CD14-positive monocyte (primary cell): ENCODE measurements at regions not wholly inside any gene's neighbourhood (a gene's known extent, or its start where the extent isn't known, plus 50 kb on each side); places are given as distances from the start of the nearest gene placed in this dataset.

Experiments
- DNase-seq, 3 donors: peaks; one replicate each; pipeline ENCODE4 v3.0.0-alpha.2; 2011 to 2022
- H2AFZ ChIP-seq: 2 replicates; pipeline ENCODE4 v1.6.0; 2012; ENCODE audit warnings: mild to moderate bottlenecking, low read depth, low read length, inconsistent platforms; ENCODE audit not compliant: insufficient read depth, poor library complexity, severe bottlenecking
- H3K27ac ChIP-seq, 2 donors: 1 replicate in 1 of 2; 2 replicates in 1 of 2; pipeline ENCODE4 v1.5.1; 2012 to 2013; ENCODE audit warnings: low read length in 2 of 2, control low read depth in 1 of 2, inconsistent platforms in 1 of 2, low read depth in 1 of 2, mild to moderate bottlenecking in 1 of 2
- H3K27me3 ChIP-seq, 2 donors: one replicate each; pipeline versions ENCODE4 v1.6.0 to v1.6.1; 2011 to 2013; ENCODE audit warnings: low read length in 2 of 2; ENCODE audit not compliant: control insufficient read depth in 2 of 2, insufficient read depth in 2 of 2
- H3K36me3 ChIP-seq, 2 donors: replicated peaks in 1 of 2; 1 replicate in 1 of 2; 2 replicates in 1 of 2; pipeline versions ENCODE4 v1.5.1 to v1.6.1; 2012 to 2013; ENCODE audit warnings: low read length in 2 of 2, control low read depth in 1 of 2, inconsistent platforms in 1 of 2, mild to moderate bottlenecking in 1 of 2; ENCODE audit not compliant: insufficient read depth in 2 of 2, control insufficient read depth in 1 of 2
- H3K4me1 ChIP-seq, 2 donors: 1 replicate in 1 of 2; 2 replicates in 1 of 2; pipeline versions ENCODE4 v1.5.1 to v1.6.1; 2012 to 2013; ENCODE audit warnings: low read length in 2 of 2, control low read depth in 1 of 2, inconsistent platforms in 1 of 2, mild to moderate bottlenecking in 1 of 2, moderate library complexity in 1 of 2; ENCODE audit not compliant: insufficient read depth in 2 of 2, control insufficient read depth in 1 of 2
- H3K4me2 ChIP-seq: replicated peaks from 2 replicates; pipeline ENCODE3; 2012; ENCODE audit warnings: low read length, moderate library complexity, mild to moderate bottlenecking; ENCODE audit not compliant: poor library complexity, severe bottlenecking; ENCODE audit errors: extremely low read depth
- H3K4me3 ChIP-seq, 3 experiments: fragments of 200-600 bp in 1 of 3; sonication (generic) in 1 of 3; replicated peaks in 1 of 3; 1 replicate in 2 of 3; 2 replicates in 1 of 3; pipeline ENCODE4 v1.5.1; 2011 to 2013; ENCODE audit warnings: low read length in 3 of 3, mild to moderate bottlenecking in 3 of 3, control low read depth in 2 of 3, low read depth in 2 of 3, inconsistent platforms in 1 of 3, moderate library complexity in 1 of 3
- H3K79me2 ChIP-seq: 2 replicates; pipeline ENCODE4 v1.6.0; 2012; ENCODE audit warnings: mild to moderate bottlenecking, control low read depth, inconsistent platforms, low read length, moderate library complexity; ENCODE audit not compliant: insufficient read depth
- H3K9ac ChIP-seq: 2 replicates; pipeline ENCODE4 v1.6.0; 2017; ENCODE audit warnings: low read length, mild to moderate bottlenecking; ENCODE audit not compliant: insufficient read depth, poor library complexity, severe bottlenecking
- H3K9me3 ChIP-seq, 2 donors: replicated peaks in 1 of 2; 1 replicate in 1 of 2; 2 replicates in 1 of 2; pipeline versions ENCODE4 v1.5.1 to v1.6.1; 2012 to 2013; ENCODE audit warnings: low read length in 2 of 2, control low read depth in 1 of 2; ENCODE audit not compliant: control insufficient read depth in 1 of 2, insufficient read depth in 1 of 2
- H4K20me1 ChIP-seq: 2 replicates; pipeline ENCODE4 v1.6.0; 2012; ENCODE audit warnings: mild to moderate bottlenecking, low read length, control low read depth, moderate library complexity; ENCODE audit not compliant: insufficient read depth
- H3K27ac Mint-ChIP-seq, 7 donors: one replicate each; pipeline ENCODE4 v1.8.0; 2020; ENCODE audit warnings: mild to moderate bottlenecking in 7 of 7, mixed read lengths in 7 of 7, moderate library complexity in 6 of 7, inconsistent platforms in 2 of 7
- H3K27me3 Mint-ChIP-seq, 3 donors: one replicate each; pipeline ENCODE4 v1.8.0; 2021 to 2022; ENCODE audit warnings: low read depth in 3 of 3, mild to moderate bottlenecking in 3 of 3, mixed read lengths in 3 of 3, moderate library complexity in 3 of 3, inconsistent platforms in 1 of 3
- H3K36me3 Mint-ChIP-seq, 2 donors: one replicate each; pipeline ENCODE4 v1.8.0; 2020; ENCODE audit warnings: mixed read lengths in 2 of 2, inconsistent platforms in 1 of 2, mild to moderate bottlenecking in 1 of 2
- H3K4me1 Mint-ChIP-seq: one replicate; pipeline ENCODE4 v1.8.0; 2020; ENCODE audit warnings: mild to moderate bottlenecking, mixed read lengths
- H3K4me3 Mint-ChIP-seq, 2 donors: one replicate each; pipeline ENCODE4 v1.8.0; 2020; ENCODE audit warnings: mild to moderate bottlenecking in 2 of 2, mixed read lengths in 2 of 2, moderate library complexity in 1 of 2
- H3K9me3 Mint-ChIP-seq, 7 donors: one replicate each; pipeline ENCODE4 v1.8.0; 2020 to 2022; ENCODE audit warnings: mixed read lengths in 7 of 7, mild to moderate bottlenecking in 6 of 7, moderate library complexity in 6 of 7, inconsistent platforms in 2 of 7
- CTCF ChIP-seq: fragments of 200-600 bp; IDR thresholded peaks from one replicate; pipeline ENCODE4 v1.8.0; 2022; ENCODE audit warnings: antibody characterized with exemption, mild to moderate bottlenecking
- WGBS: methylation state at CpG from one replicate; pipeline ENCODE4 v1.1.5; 2013; ENCODE audit warnings: missing lambda C conversion rate; ENCODE audit not compliant: insufficient coverage; 5-methylcytosine and 5-hydroxymethylcytosine counted together
- intact Hi-C, 2 donors: fragments of 100-400 bp; cut with micrococcal nuclease; formaldehyde crosslinking; loops; one replicate each; pipeline versions ENCODE4 v1.15.0 to v1.15.1; 2023

DNA sequence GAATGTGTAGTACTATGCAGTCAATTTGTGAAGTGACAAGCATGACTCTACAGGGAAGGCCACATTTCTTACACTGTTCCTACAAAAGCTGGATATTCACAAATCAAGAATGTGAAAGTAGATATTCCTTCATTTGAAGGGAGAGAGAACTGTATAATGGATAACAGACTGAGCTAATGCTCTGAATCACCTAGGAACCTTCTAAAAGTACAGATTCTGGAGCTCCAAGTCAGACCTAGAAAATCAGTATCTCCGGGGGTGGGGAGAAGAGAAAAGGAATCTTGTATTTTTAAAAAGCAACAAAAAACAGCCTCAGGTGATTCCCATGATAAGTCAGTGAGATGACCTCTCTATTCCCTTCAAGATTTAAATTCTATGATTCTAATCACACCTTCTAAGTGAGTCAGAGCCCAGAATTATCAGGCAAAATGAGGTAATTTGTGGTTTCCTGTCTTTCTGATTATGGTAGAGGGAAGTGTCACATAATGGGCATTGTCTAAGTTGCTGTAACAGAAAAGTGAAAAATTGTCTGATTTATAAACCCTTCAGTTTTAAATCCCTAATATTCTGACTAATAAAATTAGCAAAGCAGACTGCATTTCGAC, 80.9 kb downstream of the IL21 start:
- H3K36me3 Mint-ChIP-seq: no peaks in the 10 kb centered on the region
- H3K4me3 ChIP-seq: no peak overlapping the region
- peaks cover 4 to 12% of the 10 kb centered on the region in 2 donors for H3K4me1 ChIP-seq
- H3K9me3 Mint-ChIP-seq: peaks cover 0 to 14% (median 11%) of the 10 kb centered on the region in 7 donors
- H3K9me3 ChIP-seq: no peaks in the 10 kb centered on the region
- no peak for TF ChIP-seq CTCF
- no peaks in the 10 kb centered on the region for H3K27me3 ChIP-seq
- no peak overlapping the region for H3K4me3 Mint-ChIP-seq
- DNase-seq: no peak
- no CpG with 5 or more reads among the region's 2 CpGs for WGBS
- no peak overlapping the region for H3K9ac ChIP-seq
- H3K79me2 ChIP-seq: no peaks in the 10 kb centered on the region
- H3K4me1 Mint-ChIP-seq: peaks cover 8% of the 10 kb centered on the region
- H3K27ac ChIP-seq: no peak overlapping the region
- no peak overlapping the region for H3K27ac Mint-ChIP-seq
- peaks cover 8 to 12% (median 9%) of the 10 kb centered on the region in 3 donors for H3K27me3 Mint-ChIP-seq
- H3K4me2 ChIP-seq: no peak overlapping the region
- H4K20me1 ChIP-seq: no peaks in the 10 kb centered on the region
- intact Hi-C loops: no loop called here
- no peak overlapping the region for H2AFZ ChIP-seq
- no peaks in the 10 kb centered on the region for H3K36me3 ChIP-seq

DNA sequence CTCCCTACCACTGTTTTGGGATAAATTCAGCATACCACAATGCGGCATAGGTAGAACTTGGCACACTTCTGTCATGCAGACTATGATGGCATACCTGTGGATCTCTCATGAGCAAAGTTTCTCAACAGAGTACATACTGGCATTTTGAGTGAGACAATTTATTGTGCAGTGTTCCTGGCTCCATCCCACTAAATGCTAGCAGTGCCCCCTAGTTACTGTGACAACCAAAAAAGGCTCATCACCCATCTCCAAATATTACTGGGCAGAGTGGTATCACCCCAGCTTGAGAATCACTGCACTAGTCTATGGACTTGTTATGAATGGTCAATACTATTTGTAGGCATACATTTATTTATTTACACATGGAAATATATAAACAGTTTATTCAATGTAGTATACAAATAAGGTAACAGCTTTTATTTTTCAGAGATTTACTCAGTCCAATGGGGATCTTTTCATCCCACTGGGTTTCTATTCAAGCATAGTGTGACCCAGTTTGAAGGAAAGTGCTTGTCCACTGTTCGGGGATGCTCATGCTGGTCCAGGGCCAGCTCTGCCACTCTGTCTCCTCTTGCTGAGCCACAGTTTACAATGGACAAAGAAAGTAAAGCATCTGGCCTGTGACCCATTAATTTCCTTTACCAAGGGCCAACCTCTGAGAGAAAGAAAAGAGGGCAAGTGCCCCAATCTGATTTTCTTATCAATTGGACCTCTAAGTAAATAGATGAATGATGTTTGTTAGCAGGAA, 81.0 kb upstream of the IL2 start:
- Histone ChIP-seq H3K36me3 (no peaks in the 10 kb centered on the region), H3K27ac (no peak overlapping the region), H3K4me3 (no peak overlapping the region), H3K9ac (no peak overlapping the region), H3K4me2 (no peak overlapping the region), H3K9me3 (peaks cover 5 to 6% of the 10 kb centered on the region in 2 donors), H3K4me1 (peaks cover 4 to 12% of the 10 kb centered on the region in 2 donors), H2AFZ (no peak overlapping the region), H4K20me1 (no peaks in the 10 kb centered on the region), H3K27me3 (no peaks in the 10 kb centered on the region), H3K79me2 (no peaks in the 10 kb centered on the region)
- Mint-ChIP-seq H3K36me3 (no peaks in the 10 kb centered on the region), H3K4me3 (no peak overlapping the region), H3K9me3 (peaks cover 0 to 16% (median 11%) of the 10 kb centered on the region in 7 donors), H3K27ac (no peak overlapping the region), H3K4me1 (peaks cover 8% of the 10 kb centered on the region), H3K27me3 (peaks cover 8 to 12% (median 8%) of the 10 kb centered on the region in 3 donors)
- no peak for DNase-seq
- no peak for TF ChIP-seq CTCF
- intact Hi-C loops: no loop called here
- no CpG with 5 or more reads among the region's 2 CpGs for WGBS
